GM18907 (cell line): ENCODE measurements at regions not wholly inside any gene's neighbourhood (a gene's known extent, or its start where the extent isn't known, plus 50 kb on each side); places are given as distances from the start of the nearest gene placed in this dataset.

Source experiments
- ATAC-seq: cut with Tn5 transposase; IDR thresholded peaks from one replicate; pipeline ENCODE4 v1.9.1; 2021; ENCODE audit warnings: mild to moderate bottlenecking, moderate library complexity; ENCODE audit not compliant: unreplicated experiment

- no peak for ATAC-seq
Observed at GRCh38 chr14:53493320-53493719, 340.2 kb upstream of the DDHD1 start.

GRCh38 chr14:53491884-53492277 lies 338.8 kb upstream of the DDHD1 start:
- no peak for ATAC-seq

GRCh38 chr14:53491256-53491883 lies 338.2 kb upstream of the DDHD1 start:
- ATAC-seq = no peak

- ATAC-seq = no peak
Observed at GRCh38 chr14:53478174-53478573, 325.1 kb upstream of the DDHD1 start.

GRCh38 chr14:53473480-53473879 lies 320.4 kb upstream of the DDHD1 start:
- ATAC-seq = no peak

- ATAC-seq = no peak
Observed at GRCh38 chr14:53472306-53472705, 319.2 kb upstream of the DDHD1 start.

- no peak for ATAC-seq
Observed at GRCh38 chr14:53470351-53471043, 317.4 kb upstream of the DDHD1 start.

- ATAC-seq = no peak
Observed at GRCh38 chr14:53468876-53469275, 315.8 kb upstream of the DDHD1 start.

GRCh38 chr14:53464376-53464775 lies 311.3 kb upstream of the DDHD1 start:
- ATAC-seq = no peak

- ATAC-seq = no peak
Observed at GRCh38 chr14:53462931-53463778, 310.0 kb upstream of the DDHD1 start.

GRCh38 chr14:53461858-53462257 lies 308.7 kb upstream of the DDHD1 start:
- no peak for ATAC-seq

- no peak for ATAC-seq
Observed at GRCh38 chr14:53460544-53460943, 307.4 kb upstream of the DDHD1 start.

GRCh38 chr14:53458368-53458814 lies 305.3 kb upstream of the DDHD1 start:
- no peak for ATAC-seq

GRCh38 chr14:53456931-53457330 lies 303.8 kb upstream of the DDHD1 start:
- ATAC-seq = no peak

GRCh38 chr14:53452005-53452673 lies 299.0 kb upstream of the DDHD1 start:
- no peak for ATAC-seq

GRCh38 chr14:53450871-53451270 lies 297.7 kb upstream of the DDHD1 start:
- ATAC-seq = no peak

GRCh38 chr14:53448682-53449081 lies 295.6 kb upstream of the DDHD1 start:
- ATAC-seq = no peak

- ATAC-seq = no peak
Observed at GRCh38 chr14:53444677-53445312, 291.7 kb upstream of the DDHD1 start.

GRCh38 chr14:53441789-53442188 lies 288.7 kb upstream of the DDHD1 start:
- ATAC-seq = no peak

GRCh38 chr14:53437858-53438257 lies 284.7 kb upstream of the DDHD1 start:
- no peak for ATAC-seq

- ATAC-seq = peak; percentile 80
Observed at GRCh38 chr14:53432378-53432802, 279.3 kb upstream of the DDHD1 start.
